GM12874 (cell line): ENCODE measurements at regions not wholly inside any gene's neighbourhood (a gene's known extent, or its start where the extent isn't known, plus 50 kb on each side); places are given as distances from the start of the nearest gene placed in this dataset.

Experiments
- CTCF ChIP-seq: IDR thresholded peaks from 2 replicates; pipeline ENCODE4 v1.5.1; 2011; ENCODE audit warnings: low read depth, mild to moderate bottlenecking, control low read depth, low read length, moderate library complexity; ENCODE audit not compliant: insufficient read depth

DNA sequence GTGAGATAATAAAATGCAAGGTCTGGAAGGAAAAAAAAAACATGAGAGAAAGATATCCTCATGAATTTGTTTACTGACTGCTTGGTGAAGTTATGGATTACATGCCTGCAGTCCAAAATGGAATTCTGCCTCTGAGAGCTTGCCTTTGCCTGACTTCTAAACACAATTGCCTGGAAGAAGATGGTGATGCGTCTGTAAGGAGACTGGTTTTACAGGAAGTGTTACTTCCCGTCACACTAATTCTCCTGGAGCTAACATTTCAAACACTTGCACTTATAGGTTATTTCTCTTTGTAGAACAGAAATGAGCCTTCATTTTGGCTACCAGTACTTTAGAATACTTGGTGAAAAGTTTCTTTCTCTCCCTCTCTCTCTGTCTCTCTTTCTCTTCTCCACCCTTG lies 884.3 kb downstream of the TSN start:
- no peak for TF ChIP-seq CTCF

DNA sequence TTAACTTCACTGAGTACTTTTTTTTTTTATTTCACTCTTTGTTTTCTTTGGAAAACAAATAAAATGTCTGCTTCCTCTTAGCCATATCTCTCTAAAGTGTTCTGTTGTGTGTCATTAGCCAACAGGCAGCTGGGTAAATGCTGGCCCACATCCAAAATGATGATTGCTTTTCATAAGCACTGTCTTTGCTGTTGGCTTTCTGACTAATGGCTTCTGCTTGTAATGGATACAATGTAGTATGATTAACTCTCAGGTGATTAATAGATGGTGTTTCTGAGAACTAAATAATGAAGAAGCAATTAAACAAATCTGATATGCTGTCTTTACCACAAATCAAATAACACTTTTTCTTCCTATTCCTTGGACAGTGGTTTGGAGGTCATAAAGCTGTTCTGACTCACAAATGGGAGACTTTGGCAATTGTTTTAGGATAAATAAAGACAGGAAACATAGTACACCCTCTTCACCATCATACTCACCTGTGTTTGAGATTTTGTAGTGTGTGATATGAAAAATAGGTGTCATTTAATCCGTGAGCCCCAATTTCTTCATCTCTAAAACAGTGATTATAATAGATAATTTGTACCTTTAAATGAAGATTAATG lies 888.4 kb downstream of the TSN start:
- TF ChIP-seq CTCF = no peak

GRCh38 chr2:122651236-122651635 lies 895.8 kb downstream of the TSN start:
- no peak for TF ChIP-seq CTCF

- no peak for TF ChIP-seq CTCF
Measured at GRCh38 chr2:122651780-122652179, 896.3 kb downstream of the TSN start.

- TF ChIP-seq CTCF = no peak
Measured at GRCh38 chr2:122652670-122653069, 897.2 kb downstream of the TSN start.

DNA sequence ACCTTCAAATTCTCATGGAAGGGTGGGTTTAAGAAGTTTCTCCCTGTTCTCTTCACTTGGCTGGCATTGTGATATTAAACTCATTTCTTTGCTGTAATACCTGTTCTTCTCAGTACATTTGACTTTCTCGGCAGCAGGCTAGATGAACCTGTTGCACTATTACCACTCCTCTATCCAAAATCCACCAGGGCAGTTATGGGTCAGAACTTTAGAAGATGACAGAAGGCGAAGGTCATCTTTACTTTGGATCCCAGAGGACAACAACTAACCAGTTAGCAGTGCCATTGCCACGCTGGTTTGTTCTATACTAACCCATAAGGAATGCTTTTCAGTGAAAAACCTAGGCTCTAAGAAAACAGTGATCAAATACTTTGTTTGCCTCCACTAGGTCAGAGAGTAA lies 901.0 kb downstream of the TSN start:
- no peak for TF ChIP-seq CTCF

DNA sequence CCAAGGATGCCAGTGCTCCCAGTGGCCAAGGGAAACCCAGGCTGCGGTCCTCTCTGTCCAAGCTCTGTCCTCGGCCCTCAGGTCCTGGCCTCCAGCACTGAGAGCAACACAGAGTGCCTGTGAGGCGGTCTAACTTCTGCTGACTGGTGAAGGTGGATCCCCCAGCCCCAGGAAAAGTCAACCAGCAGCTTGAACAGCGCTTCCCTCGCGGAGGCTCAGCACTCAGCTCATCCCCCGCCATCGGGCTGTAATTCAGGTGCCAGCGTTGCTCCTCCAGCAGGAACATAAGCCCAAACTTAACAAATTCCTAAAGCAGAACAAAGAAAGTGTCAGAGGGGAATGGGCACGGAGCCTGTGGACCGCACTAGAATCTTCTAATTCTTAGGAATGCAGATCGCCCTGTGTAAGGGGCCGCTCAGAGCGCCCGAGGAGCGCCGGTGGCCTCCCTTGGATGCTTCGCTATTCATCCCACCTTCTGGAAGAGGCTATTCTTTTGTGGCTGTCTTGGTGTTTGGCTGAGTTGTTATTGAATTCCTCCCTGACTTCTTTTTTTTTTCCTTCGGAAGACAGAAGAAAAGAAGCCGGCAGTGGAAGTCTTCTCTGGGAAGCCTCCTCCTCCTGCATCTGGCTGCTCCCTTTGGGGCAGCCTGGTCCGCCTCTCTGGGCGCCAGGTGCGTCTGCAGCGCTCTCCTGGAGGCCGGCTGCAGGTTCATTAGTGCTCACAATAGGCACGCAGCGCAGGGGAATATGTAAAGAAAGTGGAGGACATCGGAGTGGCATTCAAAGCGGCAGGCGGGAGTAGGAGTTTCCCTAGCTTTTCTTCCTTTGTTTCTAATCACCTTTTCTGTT lies 905.6 kb downstream of the TSN start:
- TF ChIP-seq CTCF = no peak
